H1 (cell line): ENCODE measurements at regions not wholly inside any gene's neighbourhood (a gene's known extent, or its start where the extent isn't known, plus 50 kb on each side); places are given as distances from the start of the nearest gene placed in this dataset.
A peak's percentile ranks its signal among the peaks of the same experiment; 100 is the strongest.

Experiments used
- CTCF ChIA-PET: fragments of 300-600 bp; sonication (Branson Sonifier 250); formaldehyde crosslinking; loops from one replicate; lab custom pipeline; 2021; ENCODE audit not compliant: partially characterized antibody; lab: Charles Lee
- POLR2A ChIA-PET: fragments of 300-600 bp; sonication (Branson Sonifier 250); formaldehyde crosslinking; loops from one replicate; lab custom pipeline; 2021; ENCODE audit warnings: inconsistent platforms; ENCODE audit not compliant: partially characterized antibody; lab: Charles Lee
- DNase-seq, 2 experiments: peaks; one replicate each; pipeline versions ENCODE4 v3.0.0 to v3.0.0-alpha.2; 2010 to 2022; ENCODE audit warnings: low spot score in 2 of 2, low read depth in 1 of 2, mixed read lengths in 1 of 2
- FAIRE-seq: peaks from 2 replicates; lab custom pipeline; 2011; peaks lifted over from hg19 to GRCh38; lab: Jason Lieb, UNC
- H2AFZ ChIP-seq: 2 replicates; pipeline ENCODE4 v1.8.1; 2012; ENCODE audit warnings: low read length, inconsistent platforms
- H2AK5ac ChIP-seq: 2 replicates; pipeline ENCODE4 v1.6.1; 2013; ENCODE audit warnings: low read depth, low read length
- H2BK120ac ChIP-seq: replicated peaks from 2 replicates; pipeline ENCODE3; 2013; ENCODE audit warnings: low read depth, low read length, inconsistent platforms
- H2BK12ac ChIP-seq: 2 replicates; pipeline ENCODE4 v1.6.1; 2013; ENCODE audit warnings: low read depth, low read length
- H2BK15ac ChIP-seq: 2 replicates; pipeline ENCODE4 v1.6.1; 2013; ENCODE audit warnings: low read length
- H2BK20ac ChIP-seq: 2 replicates; pipeline ENCODE4 v1.6.1; 2013; ENCODE audit warnings: low read length
- H2BK5ac ChIP-seq: 2 replicates; pipeline ENCODE4 v1.6.1; 2013; ENCODE audit warnings: low read depth, low read length
- H3K14ac ChIP-seq: 2 replicates; pipeline ENCODE4 v1.6.1; 2013; ENCODE audit warnings: inconsistent platforms; ENCODE audit not compliant: insufficient read length
- H3K18ac ChIP-seq: 2 replicates; pipeline ENCODE4 v1.6.1; 2013; ENCODE audit warnings: low read length; ENCODE audit errors: extremely low read depth
- H3K23ac ChIP-seq: 2 replicates; pipeline ENCODE4 v1.6.1; 2013; ENCODE audit warnings: inconsistent platforms; ENCODE audit not compliant: insufficient read length
- H3K23me2 ChIP-seq: 2 replicates; pipeline ENCODE4 v1.6.1; 2013; ENCODE audit warnings: low read depth, low read length
- H3K27ac ChIP-seq: 2 replicates; pipeline ENCODE4 v1.6.1; 2011; ENCODE audit warnings: low read depth, low read length, inconsistent platforms
- H3K27me3 ChIP-seq, 4 experiments: replicated peaks in 1 of 4; 1 replicate in 1 of 4; 2 replicates in 3 of 4; pipeline versions ENCODE4 v1.6.1 to v1.8.1; 2011 to 2013; ENCODE audit warnings: low read length in 3 of 4, mild to moderate bottlenecking in 3 of 4, inconsistent platforms in 2 of 4, mixed read lengths in 2 of 4, moderate library complexity in 1 of 4; ENCODE audit not compliant: control insufficient read depth in 3 of 4, insufficient read depth in 3 of 4; ENCODE audit errors: extremely low read depth in 1 of 4
- H3K36me3 ChIP-seq, 4 experiments: 2 replicates each; pipeline versions ENCODE4 v1.6.1 to v1.8.1; 2011 to 2013; ENCODE audit warnings: mild to moderate bottlenecking in 4 of 4, low read length in 3 of 4, moderate library complexity in 2 of 4, control low read depth in 1 of 4, inconsistent platforms in 1 of 4; ENCODE audit not compliant: insufficient read depth in 4 of 4, control insufficient read depth in 2 of 4
- H3K4ac ChIP-seq: replicated peaks from 2 replicates; pipeline ENCODE3; 2013; ENCODE audit warnings: low read length, low read depth, mixed read lengths, inconsistent platforms; ENCODE audit not compliant: insufficient read length
- H3K4me1 ChIP-seq, 4 experiments: replicated peaks in 1 of 4; 1 replicate in 1 of 4; 2 replicates in 3 of 4; pipeline versions ENCODE4 v1.6.1 to v1.8.1; 2011 to 2013; ENCODE audit warnings: low read length in 3 of 4, inconsistent platforms in 2 of 4, mixed read lengths in 1 of 4; ENCODE audit not compliant: insufficient read depth in 4 of 4, control insufficient read depth in 3 of 4
- H3K4me2 ChIP-seq, 2 experiments: 2 replicates each; pipeline versions ENCODE4 v1.6.1 to v1.8.1; 2011 to 2013; ENCODE audit warnings: low read depth in 2 of 2, low read length in 2 of 2, control low read depth in 1 of 2, inconsistent platforms in 1 of 2, mild to moderate bottlenecking in 1 of 2; ENCODE audit not compliant: insufficient read depth in 1 of 2
- H3K4me3 ChIP-seq, 4 experiments: fragments of 200-600, 300-600 bp in 1 of 4; sonication (generic), shearing (Covaris generic), sonication (Bioruptor Twin) in 1 of 4; 2 replicates each; pipeline versions ENCODE4 v1.5.1 to v1.8.1; 2011 to 2016; ENCODE audit warnings: low read length in 4 of 4, low read depth in 3 of 4, control low read depth in 2 of 4, inconsistent platforms in 2 of 4, mild to moderate bottlenecking in 2 of 4, mixed read lengths in 1 of 4, moderate library complexity in 1 of 4; ENCODE audit not compliant: insufficient read depth in 2 of 4; ENCODE audit errors: extremely low read depth in 1 of 4
- H3K56ac ChIP-seq: replicated peaks from 2 replicates; pipeline ENCODE3; 2013; ENCODE audit warnings: low read depth, mild to moderate bottlenecking, mixed read lengths, low read length, inconsistent platforms; ENCODE audit not compliant: insufficient read length
- H3K79me1 ChIP-seq: 2 replicates; pipeline ENCODE4 v1.6.1; 2013; ENCODE audit warnings: low read depth, low read length, control low read depth
- H3K79me2 ChIP-seq, 2 experiments: 2 replicates each; pipeline versions ENCODE4 v1.6.1 to v1.8.1; 2012 to 2013; ENCODE audit warnings: low read length in 2 of 2, mild to moderate bottlenecking in 2 of 2, inconsistent platforms in 1 of 2; ENCODE audit not compliant: insufficient read depth in 2 of 2, control insufficient read depth in 1 of 2
- H3K9ac ChIP-seq, 4 experiments: replicated peaks in 1 of 4; 1 replicate in 1 of 4; 2 replicates in 3 of 4; pipeline versions ENCODE4 v1.6.1 to v1.8.1; 2011 to 2013; ENCODE audit warnings: low read depth in 3 of 4, low read length in 3 of 4, control low read depth in 2 of 4, mild to moderate bottlenecking in 2 of 4, moderate library complexity in 2 of 4, inconsistent platforms in 1 of 4; ENCODE audit errors: extremely low read depth in 1 of 4
- H3K9me3 ChIP-seq, 2 experiments: 2 replicates each; pipeline versions ENCODE4 v1.6.1 to v1.8.1; 2012 to 2013; ENCODE audit warnings: mild to moderate bottlenecking in 2 of 2, moderate library complexity in 2 of 2, control low read depth in 1 of 2, inconsistent platforms in 1 of 2, low read depth in 1 of 2, low read length in 1 of 2, mixed read lengths in 1 of 2; ENCODE audit not compliant: insufficient read depth in 2 of 2
- H4K20me1 ChIP-seq, 2 experiments: replicated peaks in 1 of 2; 2 replicates each; pipeline versions ENCODE3 to v1.8.1; 2011 to 2013; ENCODE audit warnings: inconsistent platforms in 2 of 2, low read length in 2 of 2, mild to moderate bottlenecking in 1 of 2; ENCODE audit not compliant: insufficient read depth in 2 of 2, control insufficient read depth in 1 of 2
- H4K5ac ChIP-seq: 2 replicates; pipeline ENCODE4 v1.6.1; 2013; ENCODE audit warnings: low read length, low read depth, mixed read lengths, inconsistent platforms; ENCODE audit not compliant: insufficient read length
- H4K8ac ChIP-seq: 2 replicates; pipeline ENCODE4 v1.8.0; 2013; ENCODE audit warnings: mild to moderate bottlenecking, moderate library complexity, low read length, inconsistent platforms; ENCODE audit not compliant: insufficient read depth; ENCODE audit errors: extremely low read depth
- H4K91ac ChIP-seq: replicated peaks from 2 replicates; pipeline ENCODE3; 2013; ENCODE audit warnings: low read length, mixed read lengths, inconsistent platforms; ENCODE audit not compliant: insufficient read length
- ATF3 ChIP-seq: IDR thresholded peaks from 2 replicates; pipeline ENCODE4 v1.6.1; 2011; ENCODE audit warnings: low read depth, mild to moderate bottlenecking, low read length; ENCODE audit not compliant: insufficient read depth
- CHD1 ChIP-seq: IDR thresholded peaks from 2 replicates; pipeline ENCODE4 v1.6.1; 2012; ENCODE audit warnings: low read depth, low read length, improper control_type of control experiment
- CHD2 ChIP-seq: IDR thresholded peaks from 2 replicates; pipeline ENCODE4 v1.6.1; 2012; ENCODE audit warnings: low read length, improper control_type of control experiment
- EGR1 ChIP-seq: IDR thresholded peaks from 2 replicates; pipeline ENCODE4 v1.6.1; 2011; ENCODE audit warnings: low read depth, low read length, borderline replicate concordance
- MAX ChIP-seq: IDR thresholded peaks from 2 replicates; pipeline ENCODE4 v1.6.1; 2012; ENCODE audit warnings: inconsistent platforms
- PHF8 ChIP-seq: fragments of 200-600 bp; sonication (generic); conservative IDR thresholded peaks from 2 replicates; pipeline ENCODE4 v1.7.1; 2012; ENCODE audit warnings: low read depth, mild to moderate bottlenecking, inconsistent platforms, low read length, moderate library complexity
- SAP30 ChIP-seq: fragments of 300-600 bp; sonication (generic); IDR thresholded peaks from 2 replicates; pipeline ENCODE4 v1.7.1; 2012; ENCODE audit warnings: low read length, moderate library complexity, mild to moderate bottlenecking, inconsistent platforms; ENCODE audit not compliant: insufficient read depth, insufficient replicate concordance
- SIN3A ChIP-seq, 2 experiments: IDR thresholded peaks in 1 of 2; conservative IDR thresholded peaks in 1 of 2; 2 replicates each; pipeline ENCODE4 v1.6.1; 2011 to 2012; ENCODE audit warnings: low read length in 2 of 2, improper control_type of control experiment in 1 of 2, low read depth in 1 of 2, mild to moderate bottlenecking in 1 of 2
- TEAD4 ChIP-seq: IDR thresholded peaks from 2 replicates; pipeline ENCODE4 v1.6.1; 2012; ENCODE audit warnings: low read depth, low read length, inconsistent platforms, mixed read lengths
- WGBS, 2 experiments: shearing (Covaris generic) in 1 of 2; methylation state at CpG; one replicate each; pipeline versions ENCODE4 v1.1.6 to v1.1.7; 2013 to 2015; ENCODE audit warnings: low lambda C conversion rate in 2 of 2, mixed read lengths in 2 of 2, inconsistent platforms in 1 of 2, low coverage in 1 of 2, missing lambda C conversion rate in 1 of 2; ENCODE audit not compliant: insufficient replicate concordance in 2 of 2, insufficient coverage in 1 of 2, insufficient read length in 1 of 2; ENCODE audit errors: extremely low coverage in 1 of 2, missing lambda C conversion rate in 1 of 2; 5-methylcytosine and 5-hydroxymethylcytosine counted together

- no peaks in the 10 kb centered on the region for H3K79me2 ChIP-seq
- no peak overlapping the region for H3K4me2 ChIP-seq
- H3K9ac ChIP-seq = no peak overlapping the region
- H3K18ac ChIP-seq = no peak overlapping the region
- no peaks in the 10 kb centered on the region for H3K36me3 ChIP-seq
- no peak overlapping the region for H4K91ac ChIP-seq
- DNase-seq (peak; percentile 9 to 79), FAIRE-seq (peak; percentile 68)
- no peak overlapping the region for H3K23ac ChIP-seq
- no peak overlapping the region for H2BK20ac ChIP-seq
- ChIA-PET POLR2A (no interaction called here), CTCF (no interaction called here)
- no peak overlapping the region for H4K8ac ChIP-seq
- 84% methylated on average over 12 of the region's 12 CpGs; no CpG with 5 or more reads in 1 of the 2 experiments for WGBS, 2 experiments
- no peak overlapping the region for H2BK12ac ChIP-seq
- H4K5ac ChIP-seq = no peak overlapping the region
- no peak overlapping the region for H2AK5ac ChIP-seq
- H4K20me1 ChIP-seq = no peaks in the 10 kb centered on the region
- no peak overlapping the region for H3K4me3 ChIP-seq
- H3K56ac ChIP-seq = no peak overlapping the region
- H2BK15ac ChIP-seq = 0 out of 2 replicates have a peak overlapping the region, but pooled peaks have one; percentile 32
- no peak overlapping the region for H3K14ac ChIP-seq
- 0 out of 7 replicates have a peak, but pooled peaks cover 0 to 2% (median under 1%) of the 10 kb centered on the region in 4 experiments for H3K4me1 ChIP-seq
- H2BK120ac ChIP-seq = no peak overlapping the region
- TF ChIP-seq SAP30 = no peak
- TF ChIP-seq PHF8 = no peak
- no peak for TF ChIP-seq CHD1
- TF ChIP-seq TEAD4 = no peak
- TF ChIP-seq ATF3 = no peak
- no peak for TF ChIP-seq EGR1
- no peak for TF ChIP-seq CHD2
- peak; percentile 66 for TF ChIP-seq MAX
- TF ChIP-seq SIN3A (conservative IDR thresholded peaks at IDR 0.05 in 1 of 2, IDR thresholded peaks at IDR 0.05 in 1 of 2; ENCODE audit: low read depth in 1 of 2, low read length in 2 of 2) = peak in 1 of 2 experiments; percentile 66; a peak in 1 of 4 replicates
- no peak overlapping the region for H3K27ac ChIP-seq
- no peaks in the 10 kb centered on the region for H3K23me2 ChIP-seq
- H3K9me3 ChIP-seq = no peaks in the 10 kb centered on the region
- H3K79me1 ChIP-seq = no peaks in the 10 kb centered on the region
- H2BK5ac ChIP-seq = no peak overlapping the region
- no peaks in the 10 kb centered on the region for H3K27me3 ChIP-seq
- H2AFZ ChIP-seq = no peak overlapping the region
- H3K4ac ChIP-seq = no peak overlapping the region
Measured at GRCh38 chr16:26316683-26317464, 625.1 kb downstream of the HS3ST4 start.
